Skeletal muscle tissue (tissue), 3 donors: ENCODE measurements at regions not wholly inside any gene's neighbourhood (a gene's known extent, or its start where the extent isn't known, plus 50 kb on each side); places are given as distances from the start of the nearest gene placed in this dataset.

Experiments used
- H3K27ac ChIP-seq: one replicate; pipeline ENCODE4 v1.7.0; 2013; ENCODE audit warnings: mild to moderate bottlenecking, low read depth, low read length, inconsistent platforms
- H3K27me3 ChIP-seq, 3 donors: one replicate each; pipeline ENCODE4 v1.7.0; 2013; ENCODE audit warnings: low read length in 3 of 3; ENCODE audit not compliant: control insufficient read depth in 3 of 3, insufficient read depth in 3 of 3
- H3K36me3 ChIP-seq, 3 donors: one replicate each; pipeline ENCODE4 v1.7.0; 2013; ENCODE audit warnings: low read length in 3 of 3; ENCODE audit not compliant: control insufficient read depth in 3 of 3, insufficient read depth in 3 of 3
- H3K4me1 ChIP-seq, 3 donors: one replicate each; pipeline ENCODE4 v1.7.0; 2013; ENCODE audit warnings: low read length in 3 of 3, mild to moderate bottlenecking in 3 of 3; ENCODE audit not compliant: control insufficient read depth in 3 of 3, insufficient read depth in 3 of 3
- H3K4me3 ChIP-seq, 3 donors: one replicate each; pipeline ENCODE4 v1.7.0; 2013; ENCODE audit warnings: low read length in 3 of 3
- H3K9ac ChIP-seq, 3 donors: one replicate each; pipeline ENCODE4 v1.7.0; 2013; ENCODE audit warnings: low read length in 3 of 3, mild to moderate bottlenecking in 3 of 3, moderate library complexity in 2 of 3, low read depth in 1 of 3
- H3K9me3 ChIP-seq, 3 donors: one replicate each; pipeline ENCODE4 v1.7.0; 2013; ENCODE audit warnings: low read length in 3 of 3; ENCODE audit not compliant: control insufficient read depth in 3 of 3
- donor health status: Osteomylitis.

- Histone ChIP-seq H3K27ac (no peak overlapping the region), H3K27me3 (no peaks in the 10 kb centered on the region), H3K9ac (no peak overlapping the region), H3K4me1 (no peaks in the 10 kb centered on the region), H3K36me3 (no peaks in the 10 kb centered on the region), H3K4me3 (no peak overlapping the region), H3K9me3 (peaks cover 0 to 2% (median 0%) of the 10 kb centered on the region in 3 donors)
These were observed 2379.9 kb downstream of the ARAP2 start for GRCh38 chr4:33864290-33864859.

DNA sequence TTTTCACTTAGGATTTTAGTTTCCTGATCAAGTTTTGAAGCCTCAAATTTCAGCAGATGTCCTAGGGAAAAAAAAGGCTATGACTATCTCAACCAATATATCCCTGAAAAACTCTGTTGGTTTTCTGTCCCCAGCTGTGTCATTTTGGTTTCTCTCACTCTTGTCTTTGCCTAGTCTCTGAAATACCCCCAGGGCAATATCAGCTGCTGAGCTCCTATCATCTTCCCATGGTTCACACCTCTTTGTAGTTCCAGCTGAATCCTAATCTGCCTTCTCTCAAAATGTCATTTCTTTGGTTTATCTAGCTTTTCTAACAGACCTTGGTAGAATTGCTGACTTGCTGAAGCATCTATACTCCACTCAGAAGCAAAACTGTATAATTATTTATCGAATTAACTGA, 2370.5 kb downstream of the ARAP2 start:
- Histone ChIP-seq H3K4me1 (no peaks in the 10 kb centered on the region), H3K27me3 (no peaks in the 10 kb centered on the region), H3K27ac (no peak overlapping the region), H3K36me3 (no peaks in the 10 kb centered on the region), H3K4me3 (no peak overlapping the region), H3K9ac (no peak overlapping the region), H3K9me3 (peaks cover 0 to 2% (median 0%) of the 10 kb centered on the region in 3 donors)

- Histone ChIP-seq H3K27ac (no peak overlapping the region), H3K27me3 (no peaks in the 10 kb centered on the region), H3K4me1 (no peaks in the 10 kb centered on the region), H3K9me3 (peaks cover 0 to 2% (median 0%) of the 10 kb centered on the region in 3 donors), H3K36me3 (no peaks in the 10 kb centered on the region), H3K9ac (no peak overlapping the region), H3K4me3 (no peak overlapping the region)
These were observed 2365.6 kb downstream of the ARAP2 start for GRCh38 chr4:33878710-33879109.

- H3K36me3 ChIP-seq, result no peaks in the 10 kb centered on the region
- H3K9me3 ChIP-seq, result peaks cover 0 to 2% (median 0%) of the 10 kb centered on the region in 3 donors
- no peaks in the 10 kb centered on the region for H3K27me3 ChIP-seq
- no peak overlapping the region for H3K27ac ChIP-seq
- no peak overlapping the region for H3K4me3 ChIP-seq
- no peaks in the 10 kb centered on the region for H3K4me1 ChIP-seq
- no peak overlapping the region for H3K9ac ChIP-seq
These were observed 2363.1 kb downstream of the ARAP2 start for GRCh38 chr4:33881176-33881575.

DNA sequence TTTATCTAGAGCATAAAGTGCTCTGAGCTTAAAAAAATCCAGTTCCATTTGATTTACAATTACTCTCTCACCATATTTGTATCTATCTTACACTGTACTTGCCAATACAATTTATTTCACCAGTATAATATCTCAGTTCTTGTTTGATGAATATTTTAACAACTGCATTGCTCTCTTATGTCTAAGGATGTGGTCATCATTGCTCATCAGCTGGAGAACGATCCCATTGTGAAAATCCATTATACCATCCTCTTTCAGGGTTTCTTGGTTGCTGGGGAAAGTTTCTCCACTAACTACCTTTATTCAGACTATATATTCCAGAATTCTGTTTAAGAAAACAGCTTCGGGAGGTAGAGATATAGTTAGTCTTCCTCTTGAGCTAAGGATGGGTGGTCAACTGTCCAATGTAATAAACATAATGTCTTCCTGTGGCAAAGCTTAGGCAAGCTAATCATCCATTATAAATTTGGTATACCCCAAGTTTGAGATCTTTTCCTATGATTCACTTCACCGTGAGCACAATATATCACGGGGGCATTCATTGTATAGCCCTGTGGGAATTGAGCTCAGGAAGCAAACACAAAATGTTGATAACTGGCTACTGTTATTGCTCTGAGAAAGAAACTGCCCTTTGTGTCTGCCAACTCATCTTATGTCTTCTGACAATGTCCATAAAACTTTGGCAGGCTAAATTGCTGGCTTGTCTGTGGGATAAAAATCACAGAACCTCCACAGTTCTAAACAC, 2361.9 kb downstream of the ARAP2 start:
- Histone ChIP-seq H3K27me3 (no peaks in the 10 kb centered on the region), H3K4me3 (no peak overlapping the region), H3K9me3 (no peaks in the 10 kb centered on the region), H3K27ac (no peak overlapping the region), H3K4me1 (no peaks in the 10 kb centered on the region), H3K9ac (no peak overlapping the region), H3K36me3 (no peaks in the 10 kb centered on the region)

DNA sequence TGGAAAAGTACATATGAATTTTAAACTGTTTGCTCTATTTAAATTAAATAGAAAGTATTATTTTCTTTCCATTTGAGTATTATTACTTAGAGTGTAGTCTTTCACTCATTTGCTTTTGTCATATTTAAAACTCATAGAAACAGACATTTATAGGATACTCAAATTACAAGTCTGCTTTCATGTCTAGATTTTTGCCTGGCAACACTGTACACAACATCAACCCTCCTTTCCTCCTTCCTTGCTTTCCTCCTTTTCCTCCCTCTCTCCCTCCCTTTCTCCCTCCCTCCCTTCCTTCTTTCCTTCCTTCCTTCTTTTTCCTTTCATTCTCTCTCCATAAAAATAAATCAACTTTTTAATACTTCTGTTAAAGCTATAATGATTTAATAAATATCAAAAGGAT, 2361.2 kb downstream of the ARAP2 start:
- H3K27ac ChIP-seq, result no peak overlapping the region
- H3K9me3 ChIP-seq, result no peaks in the 10 kb centered on the region
- no peak overlapping the region for H3K4me3 ChIP-seq
- no peaks in the 10 kb centered on the region for H3K36me3 ChIP-seq
- no peak overlapping the region for H3K9ac ChIP-seq
- no peaks in the 10 kb centered on the region for H3K4me1 ChIP-seq
- no peaks in the 10 kb centered on the region for H3K27me3 ChIP-seq

DNA sequence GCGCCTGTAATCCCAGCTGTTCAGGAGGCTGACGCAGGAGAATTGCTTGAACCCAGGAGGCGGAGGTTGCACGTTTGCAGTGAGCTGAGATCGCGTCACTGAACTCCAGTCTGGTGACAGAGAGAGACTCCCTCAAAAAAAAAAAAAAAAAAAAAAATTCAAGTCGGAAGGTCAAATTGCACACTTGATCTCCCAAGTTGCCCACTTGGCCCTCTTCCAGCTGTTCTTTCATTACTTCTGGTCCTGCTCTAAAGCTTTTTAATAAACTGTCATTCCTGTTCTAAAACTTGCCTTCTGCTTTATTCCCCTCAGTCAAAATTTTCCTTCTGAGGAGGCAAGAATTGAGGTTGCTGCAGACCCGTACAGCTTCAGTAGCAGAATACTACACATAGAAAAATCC, 2358.0 kb downstream of the ARAP2 start:
- no peaks in the 10 kb centered on the region for H3K36me3 ChIP-seq
- H3K27ac ChIP-seq, result no peak overlapping the region

DNA sequence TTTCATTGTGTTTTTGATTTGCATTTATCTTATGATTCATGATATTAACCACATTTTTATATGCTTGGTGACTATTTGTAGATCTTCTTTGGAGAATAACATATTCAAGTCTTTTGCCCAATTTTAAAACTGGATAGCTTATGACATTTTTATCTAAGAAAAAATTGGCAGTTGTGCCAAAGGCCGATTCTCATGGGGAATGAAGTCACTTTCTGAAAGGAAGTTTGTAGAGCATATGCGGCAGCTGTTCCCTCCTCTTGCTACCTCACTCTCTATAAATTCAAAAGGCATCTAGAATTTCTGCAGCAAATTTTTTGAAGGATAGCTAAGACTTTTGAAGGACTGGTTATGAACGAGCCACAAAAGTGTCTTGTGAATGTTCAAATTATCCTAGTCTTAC, 2353.5 kb downstream of the ARAP2 start:
- Histone ChIP-seq H3K9ac (no peak overlapping the region), H3K36me3 (no peaks in the 10 kb centered on the region), H3K27ac (no peak overlapping the region), H3K9me3 (no peaks in the 10 kb centered on the region), H3K27me3 (no peaks in the 10 kb centered on the region), H3K4me1 (no peaks in the 10 kb centered on the region), H3K4me3 (no peak overlapping the region)

More for the DNA sequence above, 2358.0 kb downstream of the ARAP2 start:
- Histone ChIP-seq H3K9ac (no peak overlapping the region), H3K4me1 (no peaks in the 10 kb centered on the region), H3K4me3 (no peak overlapping the region), H3K9me3 (no peaks in the 10 kb centered on the region), H3K27me3 (no peaks in the 10 kb centered on the region)

GRCh38 chr4:33911959-33912358, 2332.4 kb downstream of the ARAP2 start:
- Histone ChIP-seq H3K4me3 (no peak overlapping the region), H3K9ac (no peak overlapping the region), H3K9me3 (no peaks in the 10 kb centered on the region), H3K27me3 (no peaks in the 10 kb centered on the region), H3K4me1 (no peaks in the 10 kb centered on the region), H3K36me3 (no peaks in the 10 kb centered on the region), H3K27ac (no peak overlapping the region)

- no peaks in the 10 kb centered on the region for H3K9me3 ChIP-seq
These were observed 2329.9 kb downstream of the ARAP2 start for GRCh38 chr4:33914386-33914785.

More at GRCh38 chr4:33914386-33914785, 2329.9 kb downstream of the ARAP2 start:
- H3K27ac ChIP-seq, result no peak overlapping the region
- H3K36me3 ChIP-seq, result no peaks in the 10 kb centered on the region
- no peaks in the 10 kb centered on the region for H3K4me1 ChIP-seq
- H3K9ac ChIP-seq, result no peak overlapping the region
- H3K4me3 ChIP-seq, result no peak overlapping the region
- no peaks in the 10 kb centered on the region for H3K27me3 ChIP-seq
